IMR-90 (cell line): ENCODE measurements at regions not wholly inside any gene's neighbourhood (a gene's known extent, or its start where the extent isn't known, plus 50 kb on each side); places are given as distances from the start of the nearest gene placed in this dataset.

Experiments
- ATAC-seq: fragments of 200-7000 bp; cut with Tn5 transposase; 2 replicates; pipeline ENCODE4 v1.9.1; 2020; ENCODE audit warnings: low read depth, mild to moderate bottlenecking, moderate library complexity
- BruUV-seq: library from RNA; stranded (reverse); fragments of 400-500 nt; replicated peaks from 2 replicates; lab custom pipeline; 2021; lab: Mats Ljungman, UMichigan
- CTCF ChIA-PET: fragments of 300-600 bp; formaldehyde crosslinking; extraction: SDS; loops from one replicate; lab custom pipeline; 2021; ENCODE audit warnings: antibody characterized with exemption; lab: Yijun Ruan, JAX
- POLR2A ChIA-PET: fragments of 300-600 bp; sonication (Branson Sonifier 250); formaldehyde crosslinking; loops from one replicate; lab custom pipeline; 2022; ENCODE audit warnings: antibody characterized with exemption; ENCODE audit not compliant: unreplicated experiment; lab: Charles Lee
- DNase-seq: peaks from one replicate; pipeline ENCODE4 v3.0.0; 2013
- H2AFZ ChIP-seq: replicated peaks from 2 replicates; pipeline ENCODE3; 2013; ENCODE audit warnings: low read length, mild to moderate bottlenecking; ENCODE audit not compliant: poor library complexity
- H2AK5ac ChIP-seq: 2 replicates; pipeline ENCODE4 v1.6.1; 2013; ENCODE audit warnings: low read depth, low read length, inconsistent platforms
- H2AK9ac ChIP-seq: replicated peaks from 2 replicates; pipeline ENCODE3; 2013; ENCODE audit warnings: mild to moderate bottlenecking, low read depth, low read length, moderate library complexity; ENCODE audit not compliant: poor library complexity
- H2BK120ac ChIP-seq: 2 replicates; pipeline ENCODE4 v1.6.1; 2013; ENCODE audit warnings: low read depth, low read length, inconsistent platforms
- H2BK15ac ChIP-seq: 3 replicates; pipeline ENCODE4 v1.6.1; 2013; ENCODE audit warnings: low read depth, low read length, inconsistent platforms
- H2BK20ac ChIP-seq: 2 replicates; pipeline ENCODE4 v1.6.1; 2013; ENCODE audit warnings: low read depth, mild to moderate bottlenecking, inconsistent platforms, low read length, moderate library complexity
- H2BK5ac ChIP-seq: 2 replicates; pipeline ENCODE4 v1.6.1; 2013; ENCODE audit warnings: mild to moderate bottlenecking, low read depth, low read length, inconsistent platforms; ENCODE audit not compliant: poor library complexity, severe bottlenecking
- H3K14ac ChIP-seq: replicated peaks from 2 replicates; pipeline ENCODE4 v1.6.1; 2013; ENCODE audit warnings: low read depth, low read length, inconsistent platforms
- H3K18ac ChIP-seq: 2 replicates; pipeline ENCODE4 v1.6.1; 2013; ENCODE audit warnings: low read depth, low read length, control low read depth
- H3K23ac ChIP-seq: 2 replicates; pipeline ENCODE4 v1.6.1; 2013; ENCODE audit warnings: low read depth, low read length, inconsistent platforms
- H3K27ac ChIP-seq: 2 replicates; pipeline ENCODE4 v1.5.1; 2013; ENCODE audit warnings: mild to moderate bottlenecking, control low read depth, low read length; ENCODE audit not compliant: insufficient read depth
- H3K27me3 ChIP-seq: 2 replicates; pipeline ENCODE4 v1.6.1; 2013; ENCODE audit warnings: low read length; ENCODE audit not compliant: control insufficient read depth, insufficient read depth
- H3K36me3 ChIP-seq: 2 replicates; pipeline ENCODE4 v1.6.1; 2013; ENCODE audit warnings: low read length, mixed read lengths; ENCODE audit not compliant: control insufficient read depth, insufficient read depth
- H3K4ac ChIP-seq: 2 replicates; pipeline ENCODE4 v1.6.1; 2013; ENCODE audit warnings: low read depth, low read length, inconsistent platforms
- H3K4me1 ChIP-seq: 2 replicates; pipeline ENCODE4 v1.6.1; 2013; ENCODE audit warnings: low read length, mixed read lengths; ENCODE audit not compliant: control insufficient read depth, insufficient read depth
- H3K4me2 ChIP-seq: 2 replicates; pipeline ENCODE4 v1.6.1; 2013; ENCODE audit warnings: low read depth, mild to moderate bottlenecking, control low read depth, low read length, moderate library complexity
- H3K4me3 ChIP-seq: 2 replicates; pipeline ENCODE4 v1.5.1; 2013; ENCODE audit warnings: low read depth, mild to moderate bottlenecking, control low read depth, low read length, moderate library complexity; ENCODE audit not compliant: insufficient read depth
- H3K56ac ChIP-seq: 2 replicates; pipeline ENCODE4 v1.6.1; 2013; ENCODE audit warnings: low read length, inconsistent platforms; ENCODE audit not compliant: insufficient read depth; ENCODE audit errors: extremely low read depth
- H3K79me1 ChIP-seq, 2 experiments: 2 replicates each; pipeline ENCODE4 v1.6.1; 2013; ENCODE audit warnings: low read length in 2 of 2, inconsistent platforms in 1 of 2, low read depth in 1 of 2
- H3K9ac ChIP-seq: 2 replicates; pipeline ENCODE4 v1.6.1; 2013; ENCODE audit warnings: low read depth, low read length, control low read depth
- H3K9me1 ChIP-seq: 2 replicates; pipeline ENCODE4 v1.6.1; 2013; ENCODE audit warnings: low read length, inconsistent platforms; ENCODE audit not compliant: insufficient read depth
- H3K9me3 ChIP-seq: 2 replicates; pipeline ENCODE4 v1.6.1; 2013; ENCODE audit warnings: low read length; ENCODE audit not compliant: control insufficient read depth, insufficient read depth
- H4K20me1 ChIP-seq: 2 replicates; pipeline ENCODE4 v1.6.1; 2013; ENCODE audit warnings: low read length, inconsistent platforms; ENCODE audit not compliant: insufficient read depth
- H4K5ac ChIP-seq: 2 replicates; pipeline ENCODE4 v1.6.1; 2013; ENCODE audit warnings: mild to moderate bottlenecking, low read depth, low read length, control low read depth
- H4K8ac ChIP-seq, 2 experiments: 2 replicates each; pipeline ENCODE4 v1.6.1; 2013; ENCODE audit warnings: low read depth in 2 of 2, low read length in 2 of 2, control low read depth in 1 of 2, inconsistent platforms in 1 of 2
- H4K91ac ChIP-seq: 2 replicates; pipeline ENCODE4 v1.6.1; 2013; ENCODE audit warnings: low read depth, low read length, inconsistent platforms; ENCODE audit not compliant: insufficient read depth
- BHLHE40 ChIP-seq: fragments of 150-350 bp; IDR thresholded peaks from 2 replicates; pipeline ENCODE4 v1.6.1; 2016; ENCODE audit warnings: mild to moderate bottlenecking, low read depth, low read length
- CHD1 ChIP-seq: IDR thresholded peaks from 2 replicates; pipeline ENCODE4 v1.6.1; 2012; ENCODE audit warnings: low read depth, low read length, improper control_type of control experiment
- POLR2A ChIP-seq: IDR thresholded peaks from 2 replicates; pipeline ENCODE4 v1.6.1; 2012; ENCODE audit warnings: mild to moderate bottlenecking, low read depth, low read length
- SMC3 ChIP-seq: fragments of 150-350 bp; IDR thresholded peaks from 2 replicates; pipeline ENCODE4 v1.6.1; 2016; ENCODE audit warnings: low read depth, mild to moderate bottlenecking, antibody characterized with exemption, low read length, moderate library complexity
- WGBS, 2 experiments: methylation state at CpG; one replicate each; pipeline versions ENCODE4 v1.1.5 to v1.1.7; 2013; ENCODE audit warnings: missing lambda C conversion rate in 2 of 2; ENCODE audit not compliant: insufficient read length in 1 of 2; ENCODE audit errors: extremely low coverage in 2 of 2; 5-methylcytosine and 5-hydroxymethylcytosine counted together
- dilution Hi-C: fragments of 300-500 bp; cut with HindIII; formaldehyde crosslinking; loops from one replicate; pipeline ENCODE4 v1.14.3; 2018; ENCODE audit warnings: low sequenced_read_pairs; ENCODE audit not compliant: unreplicated experiment
- in situ Hi-C: fragments of 300-500 bp; cut with MboI; formaldehyde crosslinking; loops from 3 replicates; pipeline ENCODE4 v1.14.3; 2019; ENCODE audit warnings: low sequenced_read_pairs, inconsistent platforms, mixed read lengths
- intact Hi-C: fragments of 100-400 bp; cut with micrococcal nuclease; formaldehyde crosslinking; loops from 2 replicates; pipeline ENCODE4 v1.10.0; 2022

- H3K27ac ChIP-seq, result no peak overlapping the region
- dilution Hi-C loops (no loop called here), in situ Hi-C loops (no loop called here), intact Hi-C loops (no loop called here)
- H2BK15ac ChIP-seq, result no peak overlapping the region
- ATAC-seq (no peak), DNase-seq (no peak)
- no peak overlapping the region for H3K14ac ChIP-seq
- no peak overlapping the region for H2AFZ ChIP-seq
- H3K4me3 ChIP-seq, result no peak overlapping the region
- no peak overlapping the region for H3K23ac ChIP-seq
- no peak overlapping the region for H3K9ac ChIP-seq
- H2BK120ac ChIP-seq, result no peak overlapping the region
- no peak overlapping the region for H2AK5ac ChIP-seq
- no peaks in the 10 kb centered on the region for H4K20me1 ChIP-seq
- CTCF ChIA-PET, result no interaction called here
- H3K9me3 ChIP-seq, result no peaks in the 10 kb centered on the region
- H3K27me3 ChIP-seq, result no peaks in the 10 kb centered on the region
- POLR2A ChIA-PET, result no interaction called here
- WGBS, 2 experiments, result no CpG with 5 or more reads among the region's 1 CpG
- no TSS peak for BruUV-seq
- no peak overlapping the region for H2AK9ac ChIP-seq
- TF ChIP-seq BHLHE40, result no peak
- no peak for TF ChIP-seq POLR2A
- TF ChIP-seq SMC3, result no peak
- TF ChIP-seq CHD1, result no peak
- H3K56ac ChIP-seq, result no peak overlapping the region
- H3K4ac ChIP-seq, result no peak overlapping the region
- no peak overlapping the region for H2BK5ac ChIP-seq
- H3K4me1 ChIP-seq, result no peaks in the 10 kb centered on the region; the same call in 1 of the 2 replicates
- H4K91ac ChIP-seq, result no peak overlapping the region
- no peak overlapping the region for H4K5ac ChIP-seq
- no peaks in the 10 kb centered on the region for H3K36me3 ChIP-seq
- no peak overlapping the region for H3K4me2 ChIP-seq
- 0 out of 2 replicates have a peak, but pooled peaks cover 3% of the 10 kb centered on the region for H3K9me1 ChIP-seq
- H3K18ac ChIP-seq, result no peak overlapping the region
- no peak overlapping the region for H4K8ac ChIP-seq
- no peaks in the 10 kb centered on the region for H3K79me1 ChIP-seq
- no peak overlapping the region for H2BK20ac ChIP-seq
These were observed 58.4 kb downstream of the HMHB1 start for GRCh38 chr5:143870362-143870761.
